NCI-H146 treated with DMSO at 0.1 percent for 48 hours (cell line): ENCODE measurements at regions not wholly inside any gene's neighbourhood (a gene's known extent, or its start where the extent isn't known, plus 50 kb on each side); places are given as distances from the start of the nearest gene placed in this dataset.

Experiments used
- DNase-seq: peaks from one replicate; lab custom pipeline; 2025; ENCODE audit not compliant: unreplicated experiment; lab: John Stamatoyannopoulos, UW

DNA sequence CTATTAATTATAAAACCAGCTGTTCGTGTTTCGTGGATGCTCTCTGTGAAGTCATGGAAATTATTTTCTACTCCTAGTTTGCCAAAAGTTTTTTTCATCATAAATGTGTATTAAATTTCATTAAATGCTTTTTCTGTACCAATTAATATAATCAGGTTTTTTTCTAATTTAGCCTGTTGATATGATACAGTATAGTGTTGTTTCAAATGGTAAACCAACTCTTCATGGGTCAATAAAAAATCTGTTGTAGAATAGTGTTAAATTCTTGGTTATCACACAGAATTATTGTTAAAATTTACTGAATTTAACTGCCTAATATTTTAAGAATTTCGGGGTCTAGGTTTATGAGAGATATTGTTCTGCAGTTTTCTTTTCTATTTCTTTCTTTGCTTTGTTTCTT lies 505.9 kb upstream of the MANEA start:
- no peak for DNase-seq

DNA sequence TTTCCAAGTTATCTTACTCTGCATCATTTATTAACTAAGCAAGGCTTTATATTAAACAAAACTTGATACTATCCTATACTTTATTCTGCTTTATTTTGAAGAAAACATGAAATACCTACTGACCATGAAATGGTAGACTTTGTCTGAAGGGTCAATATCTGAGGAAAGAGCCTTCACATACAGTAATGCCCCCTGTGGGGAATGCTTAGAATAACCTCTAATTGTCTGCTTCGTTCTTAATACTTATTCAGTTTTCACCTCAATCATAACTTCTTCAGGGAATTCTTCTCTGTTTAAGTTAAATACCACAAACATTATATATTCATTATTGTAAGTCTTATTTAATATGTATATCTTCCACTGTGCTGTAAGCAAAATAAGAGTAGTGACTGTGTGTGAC lies 498.9 kb upstream of the MANEA start:
- no peak for DNase-seq

DNA sequence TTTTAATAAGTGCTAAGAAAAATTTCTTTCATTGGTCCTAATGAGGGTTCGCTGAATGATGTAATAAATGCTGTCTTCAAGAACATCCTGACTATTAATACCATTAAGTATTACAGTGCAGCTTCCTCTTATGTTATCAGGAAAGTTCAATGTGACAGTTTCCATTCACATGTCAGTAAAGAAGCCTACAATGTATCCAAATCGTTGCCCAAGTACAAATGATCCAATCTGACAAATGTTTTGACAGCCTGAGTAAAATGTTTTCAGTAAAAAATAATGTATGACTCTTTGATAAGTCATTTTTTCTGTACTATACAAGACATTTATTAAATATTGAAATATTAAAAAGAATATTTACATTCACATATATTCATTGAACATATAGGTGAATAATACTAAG lies 496.1 kb upstream of the MANEA start:
- no peak for DNase-seq

DNA sequence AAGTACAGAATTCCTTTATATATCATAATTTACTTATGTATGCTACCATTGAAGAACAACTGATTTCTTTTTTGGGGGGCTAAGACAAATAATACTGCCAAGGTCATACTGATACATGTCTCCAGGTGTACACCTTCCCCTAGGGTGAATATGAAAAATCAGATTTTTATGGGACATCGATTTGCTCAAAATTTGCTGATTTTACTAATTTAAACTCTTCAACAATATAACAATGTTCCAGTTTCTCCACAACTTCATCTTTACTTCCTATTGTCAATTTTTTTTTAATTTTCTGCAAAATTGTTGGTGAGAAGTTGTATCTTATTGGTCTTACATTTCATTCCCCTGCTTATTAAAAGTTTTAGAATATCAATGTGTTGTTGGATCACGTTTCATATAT lies 495.4 kb upstream of the MANEA start:
- DNase-seq = no peak

DNA sequence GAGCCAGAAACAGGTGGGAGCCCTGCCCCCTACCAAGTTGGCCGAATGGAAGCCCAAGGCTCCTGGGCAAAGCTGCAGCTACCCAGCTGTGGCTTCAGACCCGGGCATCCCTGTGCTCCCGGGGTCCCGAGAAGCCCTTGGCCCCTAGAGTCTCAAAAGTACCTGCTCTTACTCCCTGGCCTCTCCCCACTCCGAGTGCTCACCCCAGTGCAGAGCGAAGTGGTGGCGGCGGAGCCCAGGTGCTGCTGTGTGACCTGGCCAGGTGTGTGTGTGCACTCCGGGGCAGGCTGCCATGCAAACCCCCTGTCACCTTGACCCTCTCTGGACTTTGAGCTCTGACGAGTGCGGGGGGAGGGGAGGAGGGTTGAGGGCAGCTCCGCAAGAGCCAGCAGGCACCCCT lies 493.8 kb upstream of the MANEA start:
- no peak for DNase-seq

DNA sequence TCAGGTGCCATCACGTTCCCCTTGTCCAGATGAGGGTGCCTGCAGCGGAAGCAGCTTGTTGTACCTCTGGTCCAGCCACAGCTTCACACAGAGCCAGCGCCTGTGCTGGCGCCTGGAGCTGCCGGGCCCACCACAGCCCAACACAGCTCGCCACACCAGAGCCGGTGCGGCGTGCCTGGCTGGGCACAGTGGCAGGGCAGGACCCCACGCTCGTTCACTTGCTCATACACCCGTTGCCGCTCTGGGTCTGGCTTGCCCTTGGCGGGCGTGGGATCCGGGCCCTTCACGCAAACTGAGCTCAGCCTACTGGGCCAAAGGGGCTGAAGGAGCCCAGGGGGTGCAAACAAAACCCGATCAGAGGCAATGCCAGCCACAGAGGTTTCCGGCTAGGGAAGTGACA lies 492.5 kb upstream of the MANEA start:
- DNase-seq = no peak

DNA sequence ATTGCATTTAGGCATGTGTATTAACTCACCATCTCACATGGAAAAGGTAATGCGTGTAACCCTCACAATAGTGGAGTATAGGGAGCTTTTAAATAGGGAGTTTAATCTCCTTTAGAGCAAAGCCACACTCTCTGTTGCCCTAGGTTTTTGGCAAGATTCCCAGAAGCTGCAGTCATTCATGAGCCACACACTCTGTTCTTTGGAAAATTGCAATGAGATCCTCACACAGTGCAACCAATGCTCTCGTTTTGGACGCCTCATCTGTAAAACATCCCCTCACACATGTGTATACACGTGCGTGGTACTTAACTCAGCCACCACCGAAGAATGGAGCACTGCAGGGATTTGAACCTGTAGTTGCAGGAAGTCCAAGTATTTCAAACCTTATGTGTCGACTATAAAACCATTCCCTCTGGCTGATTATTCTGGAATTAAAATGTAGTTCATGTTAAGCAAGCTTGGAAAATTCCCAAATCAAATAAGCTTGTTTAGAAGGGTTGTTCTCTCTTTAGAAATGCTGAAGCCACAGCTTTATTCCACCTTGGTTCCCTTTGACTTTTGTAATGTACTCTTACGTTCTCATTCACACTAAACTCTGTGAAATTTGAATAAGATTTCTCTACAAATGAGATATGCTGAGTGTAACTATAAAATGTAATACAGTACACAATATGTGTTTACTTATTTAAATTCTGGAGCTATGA lies 489.8 kb upstream of the MANEA start:
- peak; percentile 95 for DNase-seq

DNA sequence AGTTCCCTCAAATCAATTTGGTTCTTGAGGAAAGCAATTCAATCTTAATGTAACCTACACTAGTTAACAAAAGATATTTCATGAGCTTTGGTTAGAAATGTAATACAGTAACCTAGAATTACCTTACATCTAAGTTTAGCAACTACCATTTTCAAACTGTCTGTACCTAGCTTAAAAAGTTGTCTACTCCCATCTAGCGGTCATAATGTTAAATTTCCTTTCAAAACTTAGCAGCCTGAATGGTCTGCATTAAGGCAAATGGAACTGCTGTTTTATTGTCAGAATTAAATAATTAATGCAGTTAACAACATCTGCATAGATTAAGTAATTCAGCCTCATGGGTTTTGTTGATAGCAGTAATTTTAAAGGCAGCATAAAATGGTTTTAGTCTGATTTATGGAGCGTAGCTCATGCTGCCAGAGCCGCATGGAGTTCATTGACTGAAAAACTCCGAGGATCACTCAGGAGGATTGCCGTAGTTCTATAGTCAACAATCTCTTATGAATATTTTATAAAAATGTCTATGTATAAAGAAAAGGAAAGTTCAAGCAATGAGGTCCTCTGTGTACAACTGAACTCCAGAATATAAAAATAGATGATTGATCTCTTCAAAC lies 485.4 kb upstream of the MANEA start:
- DNase-seq = peak; percentile 84

DNA sequence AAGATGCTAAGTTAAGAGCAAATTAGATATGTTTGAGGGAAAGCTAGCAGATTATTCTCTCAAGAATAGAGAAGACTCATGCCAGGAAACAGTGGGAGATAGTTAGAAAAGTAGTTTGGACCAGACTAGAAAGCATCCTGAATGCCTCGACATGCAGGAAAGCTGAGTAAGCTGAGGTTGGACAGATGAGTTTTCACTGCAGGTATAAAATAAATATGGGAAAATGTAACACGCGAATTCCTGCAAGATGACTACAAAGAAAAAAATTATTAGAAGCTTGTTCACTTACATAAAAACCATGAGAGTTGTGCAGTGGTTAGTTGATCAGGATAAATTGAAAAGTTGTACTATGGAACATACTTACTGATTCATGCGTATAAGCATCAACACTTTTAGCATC lies 484.2 kb upstream of the MANEA start:
- no peak for DNase-seq

DNA sequence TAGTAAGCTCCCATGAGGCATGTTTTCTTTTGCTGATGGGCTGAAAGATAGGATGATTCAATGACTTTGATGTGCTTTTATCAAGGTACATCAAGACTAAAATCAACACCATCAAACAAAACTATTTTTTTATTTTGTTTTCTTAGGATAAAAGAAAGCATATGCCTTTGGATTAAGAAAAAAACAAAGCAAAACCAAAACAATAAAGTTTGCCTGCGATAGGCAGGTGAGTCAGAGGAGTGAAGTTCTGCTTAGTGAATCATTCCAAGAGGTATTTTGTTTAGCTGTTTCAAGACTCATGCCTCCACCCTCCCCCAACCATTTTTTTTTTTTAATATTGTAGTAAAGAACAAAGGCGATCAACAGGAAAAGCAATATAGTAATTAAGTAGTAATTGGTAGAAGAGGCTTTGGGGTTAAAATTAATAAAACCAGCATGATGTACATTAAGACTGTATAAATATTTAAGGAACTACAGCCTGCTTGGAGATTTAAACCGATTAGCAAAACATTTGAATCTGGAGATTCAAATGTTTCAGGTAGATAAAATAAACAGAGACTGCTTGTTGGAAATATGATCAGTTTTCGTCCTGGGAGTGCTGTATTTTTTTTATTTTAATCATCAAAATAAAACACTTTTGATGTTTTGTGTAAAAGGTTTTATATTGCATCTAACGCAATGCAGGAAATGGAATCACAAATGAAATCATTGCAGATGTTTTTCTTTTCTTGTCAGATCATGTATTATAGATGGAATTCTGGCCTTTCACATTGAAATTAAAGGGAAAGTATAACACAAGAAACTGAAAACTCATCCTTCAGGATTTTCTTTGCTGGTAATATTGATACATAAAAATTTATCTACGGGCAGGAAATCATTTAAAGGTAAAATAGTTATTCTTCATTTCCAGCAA lies 482.3 kb upstream of the MANEA start:
- DNase-seq = no peak

DNA sequence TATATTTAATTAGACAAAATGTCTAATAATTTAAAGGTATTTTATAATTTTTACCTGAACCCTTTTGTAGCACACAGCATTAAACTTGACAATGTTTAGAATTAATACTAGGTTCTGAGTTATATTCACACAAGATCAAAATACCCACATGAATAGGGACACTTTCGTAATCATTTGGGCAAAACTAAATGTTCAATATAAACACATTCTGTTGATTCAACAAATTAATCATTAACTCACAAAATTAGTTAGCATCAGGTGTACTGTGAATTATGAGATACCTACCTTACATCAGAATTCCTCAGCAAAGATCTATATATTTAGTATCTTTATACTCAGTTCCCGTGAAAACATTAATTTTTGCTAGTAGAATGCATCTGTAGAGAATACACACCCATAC lies 481.5 kb upstream of the MANEA start:
- no peak for DNase-seq

DNA sequence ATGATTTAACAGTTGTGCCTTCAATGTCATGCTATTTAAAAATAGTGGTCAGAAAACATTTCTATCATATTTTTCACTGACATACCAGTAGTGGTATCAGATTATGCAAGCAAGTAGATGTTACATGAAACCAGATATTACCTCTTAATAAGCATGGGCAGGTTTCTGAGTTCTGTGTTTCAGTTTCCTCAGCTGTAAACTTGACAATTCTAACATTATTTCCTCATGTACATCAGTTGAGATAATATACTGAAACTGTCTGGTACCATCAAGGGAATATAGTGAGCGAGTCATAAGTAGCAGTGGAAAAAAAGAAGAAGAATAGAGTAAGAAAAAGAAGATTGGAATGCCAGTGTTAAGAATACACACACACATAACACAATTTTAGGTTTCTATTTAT lies 477.9 kb upstream of the MANEA start:
- no peak for DNase-seq

DNA sequence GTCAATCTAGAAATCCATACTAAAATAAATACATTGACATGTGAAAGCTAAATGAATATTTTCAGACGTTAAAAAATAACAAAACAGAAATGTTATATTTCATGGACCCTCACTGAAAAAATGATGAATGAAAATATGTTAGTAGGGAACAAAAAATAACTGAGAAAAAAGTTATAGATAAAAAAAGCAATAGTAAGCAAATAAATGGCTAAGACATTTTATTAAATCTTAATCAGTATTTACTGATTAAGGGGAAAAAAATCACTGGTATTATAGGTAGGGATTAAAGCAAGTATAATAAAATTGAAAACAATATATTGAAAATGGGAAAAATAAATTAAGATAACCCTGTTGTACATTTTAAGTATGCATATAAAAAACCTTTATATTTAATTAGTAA lies 468.1 kb upstream of the MANEA start:
- no peak for DNase-seq

DNA sequence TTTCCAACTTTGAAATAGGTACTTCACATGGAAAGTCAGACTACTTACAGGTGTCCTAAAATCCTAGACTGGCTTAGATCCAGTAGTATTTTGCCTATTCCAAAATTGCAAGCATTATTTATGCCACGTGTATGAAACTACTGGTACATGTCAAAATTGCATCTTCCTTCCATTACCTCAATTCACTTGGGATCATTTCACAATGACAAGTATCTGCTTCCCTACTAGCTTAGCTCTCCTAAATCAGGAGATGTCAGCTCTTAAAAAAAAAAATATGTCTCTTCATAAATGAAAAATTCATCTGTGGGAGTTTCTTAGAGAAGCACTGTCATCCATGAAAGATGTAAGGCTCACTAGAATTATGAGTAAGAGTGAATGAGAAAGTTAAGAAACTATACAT lies 466.6 kb upstream of the MANEA start:
- DNase-seq = no peak

DNA sequence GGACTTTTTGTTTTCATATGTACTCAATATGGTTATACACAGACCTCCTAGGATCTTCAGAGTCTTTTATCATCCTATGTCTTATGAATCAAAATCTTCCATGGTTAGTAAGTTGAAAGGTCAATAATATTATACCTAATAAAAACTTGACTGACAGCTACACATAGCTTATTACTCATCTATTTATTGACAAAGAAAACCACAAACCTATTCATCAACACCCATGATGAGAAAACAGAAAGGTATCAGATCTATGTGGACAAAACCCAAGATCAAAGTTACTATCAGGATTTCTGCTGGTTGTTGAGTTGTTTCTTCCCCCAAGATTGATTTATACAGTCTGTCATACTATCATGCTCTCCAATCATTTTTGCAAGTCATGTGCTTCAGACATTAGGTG lies 460.1 kb upstream of the MANEA start:
- DNase-seq = no peak

DNA sequence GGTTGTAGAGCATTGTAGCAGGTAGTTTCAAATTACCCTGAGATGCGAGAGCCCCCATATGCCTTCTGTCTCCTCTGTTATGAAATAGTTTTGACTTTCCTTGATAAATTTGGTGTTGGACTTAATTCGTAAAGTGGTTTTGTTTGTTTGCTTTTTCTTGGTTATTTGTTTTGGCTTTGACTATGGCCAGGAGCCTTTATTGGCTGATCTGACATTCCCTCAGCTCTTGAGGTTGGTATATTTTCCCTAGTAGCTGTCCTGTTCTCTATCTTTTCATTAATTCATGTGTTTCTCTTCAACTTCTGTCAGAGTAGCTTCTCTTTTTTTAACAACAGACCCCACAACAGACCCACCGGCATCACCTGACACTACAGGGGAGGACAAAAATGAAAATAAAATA lies 457.4 kb upstream of the MANEA start:
- no peak for DNase-seq

DNA sequence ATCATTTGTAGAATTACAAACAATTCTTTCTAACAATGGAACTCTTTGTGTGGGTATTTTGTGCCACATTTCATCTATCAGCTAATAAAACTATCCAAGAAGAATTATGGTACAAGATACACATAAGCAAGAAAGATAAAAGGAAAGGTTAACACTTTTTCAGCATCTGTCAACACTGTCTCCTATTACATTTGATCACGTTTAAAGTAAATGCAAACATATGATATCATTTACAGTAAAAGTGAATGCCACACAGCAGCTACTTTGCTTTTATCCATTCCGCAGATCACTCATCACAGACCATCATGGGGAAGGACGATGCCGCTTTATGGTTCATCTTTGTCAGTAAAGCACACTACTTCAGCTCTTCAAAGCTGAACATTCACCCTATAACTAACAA lies 456.4 kb upstream of the MANEA start:
- DNase-seq = no peak

DNA sequence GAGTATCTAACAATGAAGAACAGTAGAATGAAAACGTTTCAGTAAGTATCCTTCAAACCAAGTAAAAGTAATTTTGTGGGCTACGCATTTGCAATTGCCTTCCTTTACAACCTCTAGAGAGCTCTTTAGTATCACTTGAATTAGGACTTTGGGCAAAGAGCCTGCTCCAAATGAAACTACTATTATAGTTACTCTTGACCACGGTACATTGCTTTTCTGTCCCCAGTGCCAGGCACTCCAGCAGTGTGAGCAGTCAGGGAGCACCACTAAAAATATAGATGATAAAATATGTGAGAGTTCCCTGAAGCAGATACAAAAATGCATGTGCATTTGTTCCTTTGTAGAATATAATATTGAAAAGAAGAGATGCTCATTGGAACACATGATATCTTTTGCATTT lies 450.1 kb upstream of the MANEA start:
- no peak for DNase-seq

DNA sequence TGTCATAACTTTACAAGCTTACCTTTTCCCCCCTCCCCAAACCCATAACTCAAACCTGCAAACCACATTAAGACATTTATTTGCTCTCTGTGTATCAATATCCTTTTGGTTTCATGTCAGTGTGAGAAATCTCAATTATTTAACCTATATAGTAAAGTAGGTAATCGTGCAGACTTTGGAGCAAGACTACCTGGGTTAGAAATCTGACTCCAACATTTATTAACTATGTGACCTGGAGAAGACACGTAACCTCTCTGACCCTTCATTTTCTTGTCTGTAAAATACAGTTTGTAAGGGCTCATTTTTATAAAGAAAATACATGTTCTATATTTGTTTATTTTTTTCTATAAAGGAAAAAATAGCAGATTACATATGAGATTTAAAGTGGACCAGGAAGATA lies 448.9 kb upstream of the MANEA start:
- DNase-seq = no peak

DNA sequence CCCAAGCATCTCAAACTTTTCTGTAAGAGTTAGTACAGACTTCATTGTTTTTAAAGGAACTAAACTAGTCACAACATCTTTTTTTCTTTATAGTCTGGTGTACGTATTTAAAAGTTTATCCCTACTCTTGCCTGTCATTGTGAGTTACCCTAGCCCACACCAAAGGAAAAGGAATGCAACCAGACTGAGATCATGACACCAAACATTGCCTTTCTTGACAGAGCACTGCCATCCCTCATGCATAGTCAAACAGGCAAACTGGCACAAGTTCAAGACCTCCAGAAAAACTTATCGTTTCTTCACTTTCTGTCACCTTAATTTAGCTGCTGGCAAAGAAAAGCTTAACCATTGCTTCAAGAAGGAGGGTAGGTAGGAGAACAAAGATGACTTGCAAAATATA lies 448.4 kb upstream of the MANEA start:
- DNase-seq = no peak

DNA sequence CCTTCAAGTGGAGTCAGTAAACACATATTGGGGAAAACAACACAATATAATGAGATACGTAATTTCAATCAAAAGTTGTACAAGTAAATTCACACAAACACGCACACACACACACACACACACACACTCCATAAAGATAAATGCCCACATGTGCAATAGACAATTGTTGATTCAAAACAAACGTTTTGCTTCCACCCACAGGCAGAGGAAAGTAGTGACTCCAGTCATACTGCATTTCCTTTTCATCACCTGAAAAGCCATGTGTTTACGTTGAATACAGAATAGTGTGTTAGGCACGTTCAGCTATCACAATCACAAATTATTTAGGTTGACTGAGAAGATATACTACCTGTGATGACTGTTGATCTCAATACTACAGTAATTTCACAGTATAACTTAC lies 443.8 kb upstream of the MANEA start:
- no peak for DNase-seq

DNA sequence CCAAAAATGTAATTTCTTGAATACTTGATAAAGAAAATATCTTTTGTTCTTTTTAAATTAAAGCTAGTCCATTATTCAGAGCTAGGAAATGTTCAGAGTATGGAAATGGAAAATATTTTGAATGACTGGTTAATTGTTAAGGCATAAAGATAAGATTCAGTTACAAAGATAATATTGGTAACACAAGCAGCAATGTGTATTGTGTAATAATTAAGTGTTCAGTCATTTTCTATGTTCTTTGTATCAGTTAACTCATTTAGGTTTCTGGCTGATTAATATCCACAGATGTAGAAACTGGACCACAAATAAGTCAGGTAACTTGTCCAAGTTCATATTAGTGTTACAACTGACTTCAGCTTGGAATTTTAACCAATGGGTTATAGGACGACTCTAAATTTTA lies 442.2 kb upstream of the MANEA start:
- no peak for DNase-seq
